OCI-LY7 (cell line): ENCODE measurements at regions not wholly inside any gene's neighbourhood (a gene's known extent, or its start where the extent isn't known, plus 50 kb on each side); places are given as distances from the start of the nearest gene placed in this dataset.

Experiments used
- BruUV-seq: library from RNA; stranded (reverse); fragments of 400-500 nt; replicated peaks from 2 replicates; lab custom pipeline; 2021; lab: Mats Ljungman, UMichigan
- CTCF ChIA-PET: fragments of 300-600 bp; sonication (Branson Sonifier 250); formaldehyde crosslinking; loops from one replicate; lab custom pipeline; 2022; ENCODE audit warnings: antibody characterized with exemption; ENCODE audit not compliant: unreplicated experiment; lab: Charles Lee
- POLR2A ChIA-PET: fragments of 300-600 bp; sonication (Branson Sonifier 250); formaldehyde crosslinking; loops from one replicate; lab custom pipeline; 2022; ENCODE audit warnings: antibody characterized with exemption; lab: Charles Lee
- DNase-seq: peaks from one replicate; pipeline ENCODE4 v3.0.0-alpha.2; 2015; ENCODE audit warnings: low spot score
- H2AFZ ChIP-seq: fragments of 200-600 bp; sonication (generic), shearing (Covaris generic); 2 replicates; pipeline ENCODE4 v1.6.1; 2014; ENCODE audit warnings: mild to moderate bottlenecking, antibody characterized with exemption, low read length, moderate library complexity
- H3K27ac ChIP-seq: fragments of 200-600 bp; sonication (generic); 2 replicates; pipeline ENCODE4 v1.5.1; 2014; ENCODE audit warnings: mixed run types, low read depth, mild to moderate bottlenecking, moderate library complexity, low read length, inconsistent platforms; ENCODE audit not compliant: poor library complexity, severe bottlenecking
- H3K36me3 ChIP-seq: fragments of 200-600 bp; sonication (generic); 2 replicates; pipeline ENCODE4 v1.6.1; 2014; ENCODE audit warnings: mild to moderate bottlenecking, antibody characterized with exemption, low read length, moderate library complexity, mixed read lengths; ENCODE audit not compliant: insufficient read depth
- H3K4me1 ChIP-seq: fragments of 200-600 bp; sonication (generic); 2 replicates; pipeline ENCODE4 v1.5.1; 2014; ENCODE audit warnings: mild to moderate bottlenecking, low read length; ENCODE audit not compliant: insufficient read depth, poor library complexity, severe bottlenecking
- H3K4me2 ChIP-seq: fragments of 200-600 bp; sonication (generic); 2 replicates; pipeline ENCODE4 v1.6.1; 2014; ENCODE audit warnings: mild to moderate bottlenecking, low read length
- H3K4me3 ChIP-seq: fragments of 200-600 bp; sonication (generic); 2 replicates; pipeline ENCODE4 v1.5.1; 2014; ENCODE audit warnings: mild to moderate bottlenecking, low read depth, low read length; ENCODE audit not compliant: poor library complexity, severe bottlenecking
- H3K79me2 ChIP-seq: fragments of 200-600 bp; sonication (generic); 2 replicates; pipeline ENCODE4 v1.6.1; 2016; ENCODE audit warnings: low read depth, mild to moderate bottlenecking, low read length, moderate library complexity, mixed read lengths; ENCODE audit not compliant: insufficient read depth
- H3K9me2 ChIP-seq: fragments of 200-600 bp; sonication (generic); 2 replicates; pipeline ENCODE4 v1.6.1; 2016; ENCODE audit warnings: mild to moderate bottlenecking, low read length, mixed read lengths; ENCODE audit not compliant: insufficient read depth
- H3K9me3 ChIP-seq: fragments of 200-600 bp; sonication (generic); 2 replicates; pipeline ENCODE4 v1.6.1; 2014; ENCODE audit warnings: mild to moderate bottlenecking, mixed run types, low read length, mixed read lengths
- H4K20me1 ChIP-seq: fragments of 200-600 bp; sonication (generic); 2 replicates; pipeline ENCODE4 v1.6.1; 2014; ENCODE audit warnings: mild to moderate bottlenecking, antibody characterized with exemption, low read length, moderate library complexity, mixed read lengths; ENCODE audit not compliant: insufficient read depth
- EZH2phosphoT487 ChIP-seq: fragments of 200-600 bp; sonication (generic); IDR thresholded peaks from 2 replicates; pipeline ENCODE4 v1.6.1; 2018; ENCODE audit warnings: low read depth, borderline replicate concordance, mild to moderate bottlenecking, mixed run types, antibody characterized with exemption, low read length, moderate library complexity, mixed read lengths
- intact Hi-C: fragments of 100-400 bp; cut with micrococcal nuclease; formaldehyde crosslinking; loops from one replicate; pipeline ENCODE4 v1.10.0; 2022; ENCODE audit not compliant: unreplicated experiment
- TF ChIP-seq, protein P1 (sequence below): fragments of 200-600 bp; sonication (generic); conservative IDR thresholded peaks from 2 replicates; pipeline ENCODE4 v1.5.1; 2014; ENCODE audit warnings: mild to moderate bottlenecking, antibody characterized with exemption, low read length, moderate library complexity, mixed read lengths

DNA sequence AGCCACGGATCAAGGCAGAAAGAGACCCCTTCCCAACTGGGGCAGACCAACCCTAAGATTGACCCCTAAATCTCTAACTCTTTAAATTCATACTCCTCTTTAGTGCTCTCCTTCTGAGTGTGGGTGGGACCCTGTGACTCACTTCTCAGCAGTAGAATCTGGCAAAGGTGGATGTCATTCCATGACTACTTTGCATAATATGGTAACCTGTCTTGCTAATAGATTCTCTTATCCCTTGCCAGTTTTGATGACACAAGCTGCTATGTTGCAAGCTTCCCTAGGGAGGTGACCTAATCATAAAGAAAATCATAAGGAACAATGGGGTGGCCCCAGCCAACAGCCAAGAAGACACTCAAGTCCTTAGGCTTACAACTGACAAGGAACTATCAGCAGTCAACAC, 155.4 kb upstream of the VWC2 start:
- no peaks in the 10 kb centered on the region; the same call in 1 of the 2 replicates for H3K36me3 ChIP-seq
- H3K27ac ChIP-seq = no peak overlapping the region
- no peak for DNase-seq
- no peaks in the 10 kb centered on the region for H3K9me2 ChIP-seq
- POLR2A ChIA-PET = interaction anchor here (0.7 to 1.2 kb wide), 3 partner anchors 33 to 184 kb away, joined by 3 to 4 read pairs (median 3); no protein-coding TSS in a partner anchor
- intact Hi-C loops = no loop called here
- no peak overlapping the region for H3K4me2 ChIP-seq
- H4K20me1 ChIP-seq = no peaks in the 10 kb centered on the region
- no peaks in the 10 kb centered on the region for H3K4me1 ChIP-seq
- H3K79me2 ChIP-seq = no peaks in the 10 kb centered on the region
- CTCF ChIA-PET = no interaction called here
- no peak overlapping the region for H3K4me3 ChIP-seq
- TF ChIP-seq EZH2phosphoT487 = no peak
- TF ChIP-seq, protein P1, sequence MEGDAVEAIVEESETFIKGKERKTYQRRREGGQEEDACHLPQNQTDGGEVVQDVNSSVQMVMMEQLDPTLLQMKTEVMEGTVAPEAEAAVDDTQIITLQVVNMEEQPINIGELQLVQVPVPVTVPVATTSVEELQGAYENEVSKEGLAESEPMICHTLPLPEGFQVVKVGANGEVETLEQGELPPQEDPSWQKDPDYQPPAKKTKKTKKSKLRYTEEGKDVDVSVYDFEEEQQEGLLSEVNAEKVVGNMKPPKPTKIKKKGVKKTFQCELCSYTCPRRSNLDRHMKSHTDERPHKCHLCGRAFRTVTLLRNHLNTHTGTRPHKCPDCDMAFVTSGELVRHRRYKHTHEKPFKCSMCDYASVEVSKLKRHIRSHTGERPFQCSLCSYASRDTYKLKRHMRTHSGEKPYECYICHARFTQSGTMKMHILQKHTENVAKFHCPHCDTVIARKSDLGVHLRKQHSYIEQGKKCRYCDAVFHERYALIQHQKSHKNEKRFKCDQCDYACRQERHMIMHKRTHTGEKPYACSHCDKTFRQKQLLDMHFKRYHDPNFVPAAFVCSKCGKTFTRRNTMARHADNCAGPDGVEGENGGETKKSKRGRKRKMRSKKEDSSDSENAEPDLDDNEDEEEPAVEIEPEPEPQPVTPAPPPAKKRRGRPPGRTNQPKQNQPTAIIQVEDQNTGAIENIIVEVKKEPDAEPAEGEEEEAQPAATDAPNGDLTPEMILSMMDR = no peak
- BruUV-seq = no TSS peak
- no peak overlapping the region for H2AFZ ChIP-seq
- peaks cover 14% of the 10 kb centered on the region; the same call in 1 of the 2 replicates for H3K9me3 ChIP-seq

DNA sequence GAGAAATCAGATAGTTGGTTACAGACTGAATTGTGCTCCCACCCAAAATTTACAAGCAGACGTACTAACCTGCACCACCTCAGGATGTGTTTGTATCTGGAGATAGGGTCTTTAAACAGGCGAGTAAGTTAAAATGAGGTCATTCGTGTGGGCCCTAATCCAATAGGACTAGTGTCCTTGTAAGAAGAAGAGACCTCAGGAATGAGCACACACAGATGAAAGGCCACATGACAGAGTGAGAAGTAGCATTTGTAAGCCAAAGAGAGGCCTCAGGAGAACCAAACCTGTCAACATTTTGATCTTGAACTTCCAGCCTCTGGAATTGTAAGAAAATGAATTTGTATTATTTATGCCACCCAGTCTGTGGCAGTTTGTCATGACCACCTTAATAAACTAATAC, 149.5 kb upstream of the VWC2 start:
- Histone ChIP-seq H2AFZ (no peak overlapping the region), H3K4me1 (no peaks in the 10 kb centered on the region), H3K27ac (no peak overlapping the region), H3K4me2 (no peak overlapping the region), H3K9me3 (peaks cover 14% of the 10 kb centered on the region; the same call in 1 of the 2 replicates), H4K20me1 (no peaks in the 10 kb centered on the region), H3K9me2 (no peaks in the 10 kb centered on the region), H3K36me3 (no peaks in the 10 kb centered on the region; the same call in 1 of the 2 replicates), H3K79me2 (no peaks in the 10 kb centered on the region), H3K4me3 (no peak overlapping the region)
- intact Hi-C loops = no loop called here
- DNase-seq = no peak
- ChIA-PET CTCF (no interaction called here), POLR2A (interaction anchor here (1.0 kb wide), 2 partner anchors 12 to 27 kb away, joined by 3 read pairs; no protein-coding TSS in a partner anchor)
- BruUV-seq = no TSS peak
- TF ChIP-seq EZH2phosphoT487 = no peak
- TF ChIP-seq, protein P1 = no peak

DNA sequence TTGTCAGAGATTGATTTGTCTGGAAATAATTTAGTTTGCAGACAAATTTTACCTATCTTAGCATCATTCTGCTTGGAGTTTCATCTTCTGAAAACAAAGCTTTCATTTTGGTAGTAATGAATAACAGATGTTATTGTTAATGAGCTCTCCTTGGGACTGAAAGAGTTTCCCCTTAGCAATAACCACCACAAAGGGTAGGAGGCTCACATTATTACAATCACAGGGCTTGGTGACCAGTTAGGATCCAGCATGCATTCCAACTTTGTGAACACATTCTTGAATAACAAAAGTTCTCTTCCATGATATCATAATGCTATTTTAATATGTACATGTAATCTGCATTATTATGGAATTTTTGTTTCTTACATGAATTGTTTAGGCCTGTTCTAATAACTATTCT, 148.8 kb upstream of the VWC2 start:
- H3K36me3 ChIP-seq = no peaks in the 10 kb centered on the region; the same call in 1 of the 2 replicates
- no peak for TF ChIP-seq EZH2phosphoT487
- TF ChIP-seq, protein P1 = no peak
- no peaks in the 10 kb centered on the region for H3K4me1 ChIP-seq
- ChIA-PET POLR2A (interaction anchor here (0.8 to 1.0 kb wide), 4 partner anchors 8 to 27 kb away, joined by 3 read pairs; no protein-coding TSS in a partner anchor), CTCF (no interaction called here)
- no peak overlapping the region for H3K27ac ChIP-seq
- H2AFZ ChIP-seq = no peak overlapping the region
- no peaks in the 10 kb centered on the region for H4K20me1 ChIP-seq
- intact Hi-C loops = no loop called here
- BruUV-seq = no TSS peak
- no peak overlapping the region for H3K4me2 ChIP-seq
- no peaks in the 10 kb centered on the region for H3K79me2 ChIP-seq
- no peaks in the 10 kb centered on the region for H3K9me2 ChIP-seq
- DNase-seq = no peak
- H3K9me3 ChIP-seq = peaks cover 10% of the 10 kb centered on the region; the same call in 1 of the 2 replicates
- no peak overlapping the region for H3K4me3 ChIP-seq
